T-helper 1 cell treated with Interleukin-12 subunit alpha and Interleukin-12 subunit beta and Interleukin-4 antibody, amounts not matched to agents 30 ng/mL and 1 ng/mL, for 36 hours (primary cell): ENCODE measurements at regions not wholly inside any gene's neighbourhood (a gene's known extent, or its start where the extent isn't known, plus 50 kb on each side); places are given as distances from the start of the nearest gene placed in this dataset.

ENCODE experiments used
- intact Hi-C: fragments of 100-400 bp; cut with micrococcal nuclease; formaldehyde crosslinking; loops from one replicate; pipeline ENCODE4 v1.15.1; 2024

GRCh38 chr10:85195596-85195995 lies 867.2 kb downstream of the CCSER2 start:
- intact Hi-C loops: no loop called here

GRCh38 chr10:85204814-85205213 lies 876.4 kb downstream of the CCSER2 start:
- intact Hi-C loops: no loop called here

GRCh38 chr10:85212526-85212925 lies 884.1 kb downstream of the CCSER2 start:
- intact Hi-C loops: no loop called here

- intact Hi-C loops: no loop called here
Measured at GRCh38 chr10:85213493-85213892, 885.1 kb downstream of the CCSER2 start.

- intact Hi-C loops: no loop called here
Measured at GRCh38 chr10:85222300-85222699, 893.9 kb downstream of the CCSER2 start.

- intact Hi-C loops: no loop called here
Measured at GRCh38 chr10:85224366-85224940, 896.1 kb downstream of the CCSER2 start.

GRCh38 chr10:85225311-85225710 lies 896.9 kb downstream of the CCSER2 start:
- intact Hi-C loops: no loop called here

GRCh38 chr10:85226596-85226995 lies 898.2 kb downstream of the CCSER2 start:
- intact Hi-C loops: no loop called here

- intact Hi-C loops: no loop called here
Measured at GRCh38 chr10:85228726-85229125, 900.3 kb downstream of the CCSER2 start.

- intact Hi-C loops: no loop called here
Measured at GRCh38 chr10:85231534-85232270, 903.3 kb downstream of the CCSER2 start.

- intact Hi-C loops: no loop called here
Measured at GRCh38 chr10:85235258-85235657, 906.9 kb downstream of the CCSER2 start.

GRCh38 chr10:85238676-85239075 lies 910.3 kb downstream of the CCSER2 start:
- intact Hi-C loops: no loop called here

- intact Hi-C loops: no loop called here
Measured at GRCh38 chr10:85250304-85250703, 921.9 kb downstream of the CCSER2 start.

- intact Hi-C loops: no loop called here
Measured at GRCh38 chr10:85256481-85256880, 928.1 kb downstream of the CCSER2 start.

GRCh38 chr10:85259908-85260307 lies 931.5 kb downstream of the CCSER2 start:
- intact Hi-C loops: no loop called here

GRCh38 chr10:85262992-85263391 lies 934.6 kb downstream of the CCSER2 start:
- intact Hi-C loops: no loop called here

GRCh38 chr10:85265121-85265520 lies 936.7 kb downstream of the CCSER2 start:
- intact Hi-C loops: no loop called here

GRCh38 chr10:85266808-85267207 lies 938.4 kb downstream of the CCSER2 start:
- intact Hi-C loops: no loop called here

- intact Hi-C loops: no loop called here
Measured at GRCh38 chr10:85280014-85280413, 951.6 kb downstream of the CCSER2 start.

GRCh38 chr10:85284778-85285770 lies 956.7 kb downstream of the CCSER2 start:
- intact Hi-C loops: no loop called here

GRCh38 chr10:85293483-85293882 lies 965.1 kb downstream of the CCSER2 start:
- intact Hi-C loops: no loop called here
